ENCODE measurements at regions not wholly inside any gene's neighbourhood (a gene's known extent, or its start where the extent isn't known, plus 50 kb on each side); places are given as distances from the start of the nearest gene placed in this dataset.

GRCh38 chr1:69230208-69230607 lies 337.5 kb upstream of the LRRC7 start:
- Histone ChIP-seq H3K9me3 (ENCODE audit: control insufficient read depth, insufficient read depth, low read length) (no peaks in the 10 kb centered on the region), H3K27ac (ENCODE audit: low read depth, low read length) (no peak overlapping the region), H3K27me3 (ENCODE audit: control insufficient read depth, insufficient read depth, low read length) (no peaks in the 10 kb centered on the region), H3K4me3 (ENCODE audit: low read depth, low read length) (no peak overlapping the region)
- ChIA-PET POLR2A (no interaction called here), CTCF (no interaction called here)
- no peak for DNase-seq (ENCODE audit: low read depth, low spot score)
- TF ChIP-seq CTCF (IDR thresholded peaks at IDR 0.05; ENCODE audit: low read depth, low read length) = no peak

- DNase-seq (ENCODE audit: low read depth, low spot score) = no peak
- no peaks in the 10 kb centered on the region for H3K27me3 ChIP-seq (ENCODE audit: control insufficient read depth, insufficient read depth, low read length)
- ChIA-PET POLR2A (no interaction called here), CTCF (no interaction called here)
- H3K4me3 ChIP-seq (ENCODE audit: low read depth, low read length) = no peak overlapping the region
- H3K9me3 ChIP-seq (ENCODE audit: control insufficient read depth, insufficient read depth, low read length) = no peaks in the 10 kb centered on the region
- TF ChIP-seq CTCF (IDR thresholded peaks at IDR 0.05; ENCODE audit: low read depth, low read length) = no peak
- H3K27ac ChIP-seq (ENCODE audit: low read depth, low read length) = no peak overlapping the region
These were observed 334.3 kb upstream of the LRRC7 start for GRCh38 chr1:69233463-69233862.

GRCh38 chr1:69244211-69244610 lies 323.5 kb upstream of the LRRC7 start:
- Histone ChIP-seq H3K4me3 (ENCODE audit: low read depth, low read length) (no peak overlapping the region), H3K27me3 (ENCODE audit: control insufficient read depth, insufficient read depth, low read length) (no peaks in the 10 kb centered on the region), H3K27ac (ENCODE audit: low read depth, low read length) (no peak overlapping the region), H3K9me3 (ENCODE audit: control insufficient read depth, insufficient read depth, low read length) (no peaks in the 10 kb centered on the region)
- ChIA-PET CTCF (no interaction called here), POLR2A (no interaction called here)
- no peak for DNase-seq (ENCODE audit: low read depth, low spot score)
- no peak for TF ChIP-seq CTCF (IDR thresholded peaks at IDR 0.05; ENCODE audit: low read depth, low read length)

GRCh38 chr1:69246109-69246508 lies 321.6 kb upstream of the LRRC7 start:
- no peak overlapping the region for H3K27ac ChIP-seq (ENCODE audit: low read depth, low read length)
- H3K4me3 ChIP-seq (ENCODE audit: low read depth, low read length) = no peak overlapping the region
- ChIA-PET POLR2A (no interaction called here), CTCF (no interaction called here)
- no peak for TF ChIP-seq CTCF (IDR thresholded peaks at IDR 0.05; ENCODE audit: low read depth, low read length)
- H3K9me3 ChIP-seq (ENCODE audit: control insufficient read depth, insufficient read depth, low read length) = no peaks in the 10 kb centered on the region
- DNase-seq (ENCODE audit: low read depth, low spot score) = no peak
- H3K27me3 ChIP-seq (ENCODE audit: control insufficient read depth, insufficient read depth, low read length) = no peaks in the 10 kb centered on the region

GRCh38 chr1:69246710-69247109 lies 321.0 kb upstream of the LRRC7 start:
- H3K27me3 ChIP-seq (ENCODE audit: control insufficient read depth, insufficient read depth, low read length) = no peaks in the 10 kb centered on the region
- no peak overlapping the region for H3K4me3 ChIP-seq (ENCODE audit: low read depth, low read length)
- H3K9me3 ChIP-seq (ENCODE audit: control insufficient read depth, insufficient read depth, low read length) = no peaks in the 10 kb centered on the region
- CTCF ChIA-PET = interaction anchor here (0.6 kb wide), 1 partner anchor 896 kb away, joined by 7 read pairs; no protein-coding TSS in a partner anchor
- POLR2A ChIA-PET = no interaction called here
- TF ChIP-seq CTCF (IDR thresholded peaks at IDR 0.05; ENCODE audit: low read depth, low read length) = no peak
- no peak overlapping the region for H3K27ac ChIP-seq (ENCODE audit: low read depth, low read length)
- DNase-seq (ENCODE audit: low read depth, low spot score) = no peak
